CD14-positive monocyte (primary cell): ENCODE measurements at regions not wholly inside any gene's neighbourhood (a gene's known extent, or its start where the extent isn't known, plus 50 kb on each side); places are given as distances from the start of the nearest gene placed in this dataset.

Experiments
- DNase-seq, 3 donors: peaks; one replicate each; pipeline ENCODE4 v3.0.0-alpha.2; 2011 to 2022
- H2AFZ ChIP-seq: 2 replicates; pipeline ENCODE4 v1.6.0; 2012; ENCODE audit warnings: mild to moderate bottlenecking, low read depth, low read length, inconsistent platforms; ENCODE audit not compliant: insufficient read depth, poor library complexity, severe bottlenecking
- H3K27ac ChIP-seq, 2 donors: 1 replicate in 1 of 2; 2 replicates in 1 of 2; pipeline ENCODE4 v1.5.1; 2012 to 2013; ENCODE audit warnings: low read length in 2 of 2, control low read depth in 1 of 2, inconsistent platforms in 1 of 2, low read depth in 1 of 2, mild to moderate bottlenecking in 1 of 2
- H3K27me3 ChIP-seq, 2 donors: one replicate each; pipeline versions ENCODE4 v1.6.0 to v1.6.1; 2011 to 2013; ENCODE audit warnings: low read length in 2 of 2; ENCODE audit not compliant: control insufficient read depth in 2 of 2, insufficient read depth in 2 of 2
- H3K36me3 ChIP-seq, 2 donors: replicated peaks in 1 of 2; 1 replicate in 1 of 2; 2 replicates in 1 of 2; pipeline versions ENCODE4 v1.5.1 to v1.6.1; 2012 to 2013; ENCODE audit warnings: low read length in 2 of 2, control low read depth in 1 of 2, inconsistent platforms in 1 of 2, mild to moderate bottlenecking in 1 of 2; ENCODE audit not compliant: insufficient read depth in 2 of 2, control insufficient read depth in 1 of 2
- H3K4me1 ChIP-seq, 2 donors: 1 replicate in 1 of 2; 2 replicates in 1 of 2; pipeline versions ENCODE4 v1.5.1 to v1.6.1; 2012 to 2013; ENCODE audit warnings: low read length in 2 of 2, control low read depth in 1 of 2, inconsistent platforms in 1 of 2, mild to moderate bottlenecking in 1 of 2, moderate library complexity in 1 of 2; ENCODE audit not compliant: insufficient read depth in 2 of 2, control insufficient read depth in 1 of 2
- H3K4me2 ChIP-seq: replicated peaks from 2 replicates; pipeline ENCODE3; 2012; ENCODE audit warnings: low read length, moderate library complexity, mild to moderate bottlenecking; ENCODE audit not compliant: poor library complexity, severe bottlenecking; ENCODE audit errors: extremely low read depth
- H3K4me3 ChIP-seq, 3 experiments: fragments of 200-600 bp in 1 of 3; sonication (generic) in 1 of 3; replicated peaks in 1 of 3; 1 replicate in 2 of 3; 2 replicates in 1 of 3; pipeline ENCODE4 v1.5.1; 2011 to 2013; ENCODE audit warnings: low read length in 3 of 3, mild to moderate bottlenecking in 3 of 3, control low read depth in 2 of 3, low read depth in 2 of 3, inconsistent platforms in 1 of 3, moderate library complexity in 1 of 3
- H3K79me2 ChIP-seq: 2 replicates; pipeline ENCODE4 v1.6.0; 2012; ENCODE audit warnings: mild to moderate bottlenecking, control low read depth, inconsistent platforms, low read length, moderate library complexity; ENCODE audit not compliant: insufficient read depth
- H3K9ac ChIP-seq: 2 replicates; pipeline ENCODE4 v1.6.0; 2017; ENCODE audit warnings: low read length, mild to moderate bottlenecking; ENCODE audit not compliant: insufficient read depth, poor library complexity, severe bottlenecking
- H3K9me3 ChIP-seq, 2 donors: replicated peaks in 1 of 2; 1 replicate in 1 of 2; 2 replicates in 1 of 2; pipeline versions ENCODE4 v1.5.1 to v1.6.1; 2012 to 2013; ENCODE audit warnings: low read length in 2 of 2, control low read depth in 1 of 2; ENCODE audit not compliant: control insufficient read depth in 1 of 2, insufficient read depth in 1 of 2
- H4K20me1 ChIP-seq: 2 replicates; pipeline ENCODE4 v1.6.0; 2012; ENCODE audit warnings: mild to moderate bottlenecking, low read length, control low read depth, moderate library complexity; ENCODE audit not compliant: insufficient read depth
- H3K27ac Mint-ChIP-seq, 7 donors: one replicate each; pipeline ENCODE4 v1.8.0; 2020; ENCODE audit warnings: mild to moderate bottlenecking in 7 of 7, mixed read lengths in 7 of 7, moderate library complexity in 6 of 7, inconsistent platforms in 2 of 7
- H3K27me3 Mint-ChIP-seq, 3 donors: one replicate each; pipeline ENCODE4 v1.8.0; 2021 to 2022; ENCODE audit warnings: low read depth in 3 of 3, mild to moderate bottlenecking in 3 of 3, mixed read lengths in 3 of 3, moderate library complexity in 3 of 3, inconsistent platforms in 1 of 3
- H3K36me3 Mint-ChIP-seq, 2 donors: one replicate each; pipeline ENCODE4 v1.8.0; 2020; ENCODE audit warnings: mixed read lengths in 2 of 2, inconsistent platforms in 1 of 2, mild to moderate bottlenecking in 1 of 2
- H3K4me1 Mint-ChIP-seq: one replicate; pipeline ENCODE4 v1.8.0; 2020; ENCODE audit warnings: mild to moderate bottlenecking, mixed read lengths
- H3K4me3 Mint-ChIP-seq, 2 donors: one replicate each; pipeline ENCODE4 v1.8.0; 2020; ENCODE audit warnings: mild to moderate bottlenecking in 2 of 2, mixed read lengths in 2 of 2, moderate library complexity in 1 of 2
- H3K9me3 Mint-ChIP-seq, 7 donors: one replicate each; pipeline ENCODE4 v1.8.0; 2020 to 2022; ENCODE audit warnings: mixed read lengths in 7 of 7, mild to moderate bottlenecking in 6 of 7, moderate library complexity in 6 of 7, inconsistent platforms in 2 of 7
- CTCF ChIP-seq: fragments of 200-600 bp; IDR thresholded peaks from one replicate; pipeline ENCODE4 v1.8.0; 2022; ENCODE audit warnings: antibody characterized with exemption, mild to moderate bottlenecking
- WGBS: methylation state at CpG from one replicate; pipeline ENCODE4 v1.1.5; 2013; ENCODE audit warnings: missing lambda C conversion rate; ENCODE audit not compliant: insufficient coverage; 5-methylcytosine and 5-hydroxymethylcytosine counted together
- intact Hi-C, 2 donors: fragments of 100-400 bp; cut with micrococcal nuclease; formaldehyde crosslinking; loops; one replicate each; pipeline versions ENCODE4 v1.15.0 to v1.15.1; 2023

- H3K36me3 Mint-ChIP-seq: no peaks in the 10 kb centered on the region
- intact Hi-C loops: no loop called here
- H3K79me2 ChIP-seq: no peaks in the 10 kb centered on the region
- H3K27me3 Mint-ChIP-seq: no peaks in the 10 kb centered on the region
- peaks cover 0 to 5% of the 10 kb centered on the region in 2 donors for H3K9me3 ChIP-seq
- no peak overlapping the region for H3K4me3 Mint-ChIP-seq
- no peaks in the 10 kb centered on the region for H3K36me3 ChIP-seq
- H3K4me1 ChIP-seq: no peaks in the 10 kb centered on the region
- H3K4me2 ChIP-seq: no peak overlapping the region
- no peaks in the 10 kb centered on the region for H3K27me3 ChIP-seq
- no peak for TF ChIP-seq CTCF
- H3K9ac ChIP-seq: no peak overlapping the region
- no peak for DNase-seq
- H3K4me3 ChIP-seq: no peak overlapping the region
- no peak overlapping the region for H3K27ac ChIP-seq
- H3K27ac Mint-ChIP-seq: no peak overlapping the region
- H3K4me1 Mint-ChIP-seq: no peaks in the 10 kb centered on the region
- H3K9me3 Mint-ChIP-seq: peaks cover 0 to 9% (median 3%) of the 10 kb centered on the region in 7 donors
- H4K20me1 ChIP-seq: no peaks in the 10 kb centered on the region
- H2AFZ ChIP-seq: no peak overlapping the region
- 100% methylated on average over 2 of the region's 2 CpGs for WGBS
Measured at GRCh38 chr4:11050766-11051165, 366.2 kb upstream of the CLNK start.

- peaks cover 0 to 2% (median 0%) of the 10 kb centered on the region in 3 donors for H3K27me3 Mint-ChIP-seq
- no peak overlapping the region for H3K4me3 ChIP-seq
- H3K9me3 ChIP-seq: peaks cover 0 to 5% of the 10 kb centered on the region in 2 donors
- H2AFZ ChIP-seq: no peak overlapping the region
- H3K36me3 ChIP-seq: no peaks in the 10 kb centered on the region
- no peaks in the 10 kb centered on the region for H4K20me1 ChIP-seq
- H3K4me1 Mint-ChIP-seq: no peaks in the 10 kb centered on the region
- H3K36me3 Mint-ChIP-seq: no peaks in the 10 kb centered on the region
- H3K9me3 Mint-ChIP-seq: peaks cover 3 to 18% (median 7%) of the 10 kb centered on the region in 7 donors
- TF ChIP-seq CTCF: no peak
- H3K27ac Mint-ChIP-seq: no peak overlapping the region
- H3K79me2 ChIP-seq: no peaks in the 10 kb centered on the region
- WGBS: 89% methylated on average over 1 of the region's 2 CpGs
- no peaks in the 10 kb centered on the region for H3K4me1 ChIP-seq
- no peak for DNase-seq
- H3K27me3 ChIP-seq: no peaks in the 10 kb centered on the region
- H3K27ac ChIP-seq: no peak overlapping the region
- no peak overlapping the region for H3K4me3 Mint-ChIP-seq
- intact Hi-C loops: no loop called here
- H3K9ac ChIP-seq: no peak overlapping the region
- H3K4me2 ChIP-seq: no peak overlapping the region
Measured at GRCh38 chr4:11049001-11049400, 364.4 kb upstream of the CLNK start.
